Lower leg skin (tissue), 4 donors: ENCODE measurements at regions not wholly inside any gene's neighbourhood (a gene's known extent, or its start where the extent isn't known, plus 50 kb on each side); places are given as distances from the start of the nearest gene placed in this dataset.

Experiments
- DNase-seq, 2 donors: peaks; one replicate each; pipeline ENCODE4 v3.0.0-alpha.2; 2019; ENCODE audit warnings: low spot score in 2 of 2
- H3K4me3 ChIP-seq: fragments of 200-600 bp; sonication (generic); 2 replicates; pipeline ENCODE4 v1.5.1; 2017; ENCODE audit warnings: mild to moderate bottlenecking, low read depth; ENCODE audit not compliant: poor library complexity, severe bottlenecking
- POLR2A ChIP-seq, 2 donors: fragments of 450-650 bp; IDR thresholded peaks; one replicate each; pipeline ENCODE4 v1.6.1; 2016 to 2017; ENCODE audit warnings: antibody characterized with exemption in 2 of 2, mild to moderate bottlenecking in 1 of 2, moderate library complexity in 1 of 2
- WGBS, 2 donors: methylation state at CpG; one replicate each; pipeline ENCODE4 v1.1.5; 2018; 5-methylcytosine and 5-hydroxymethylcytosine counted together
- intact Hi-C: fragments of 100-400 bp; cut with DNase I; formaldehyde crosslinking; loops from one replicate; pipeline ENCODE4 v1.15.0; 2023; ENCODE audit warnings: low total_unique reads
- TF ChIP-seq, protein P1 (sequence below), 3 donors: fragments of 450-650 bp; IDR thresholded peaks; one replicate each; pipeline ENCODE4 v1.5.1; 2016; ENCODE audit warnings: antibody characterized with exemption in 3 of 3, mild to moderate bottlenecking in 3 of 3, moderate library complexity in 2 of 3

DNA sequence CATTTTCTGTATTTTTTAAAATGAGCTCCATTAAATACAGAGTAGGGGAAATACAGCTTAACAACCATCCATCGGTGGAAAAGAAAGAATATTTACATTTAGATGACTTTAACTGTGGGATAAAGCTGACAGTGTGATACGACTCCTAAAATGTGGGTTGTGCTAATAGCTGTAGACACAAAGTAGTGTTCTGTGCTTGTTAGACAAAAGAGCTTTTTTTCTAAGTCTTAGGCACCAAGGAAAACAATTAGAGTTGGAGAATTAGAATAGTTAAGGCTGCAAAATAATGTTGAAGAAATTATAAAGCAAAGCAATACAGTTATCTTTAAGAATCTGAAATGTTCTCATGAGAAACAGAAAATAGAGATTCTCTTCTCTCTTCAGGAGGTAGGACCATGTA is 307.7 kb upstream of the KIRREL3 start:
- no peak for DNase-seq
- no peak overlapping the region for H3K4me3 ChIP-seq
- WGBS, 2 donors, result 71 to 73% methylated on average over 2 of the region's 2 CpGs
- no peak for TF ChIP-seq POLR2A (IDR thresholded peaks at IDR 0.05)
- TF ChIP-seq, protein P1, sequence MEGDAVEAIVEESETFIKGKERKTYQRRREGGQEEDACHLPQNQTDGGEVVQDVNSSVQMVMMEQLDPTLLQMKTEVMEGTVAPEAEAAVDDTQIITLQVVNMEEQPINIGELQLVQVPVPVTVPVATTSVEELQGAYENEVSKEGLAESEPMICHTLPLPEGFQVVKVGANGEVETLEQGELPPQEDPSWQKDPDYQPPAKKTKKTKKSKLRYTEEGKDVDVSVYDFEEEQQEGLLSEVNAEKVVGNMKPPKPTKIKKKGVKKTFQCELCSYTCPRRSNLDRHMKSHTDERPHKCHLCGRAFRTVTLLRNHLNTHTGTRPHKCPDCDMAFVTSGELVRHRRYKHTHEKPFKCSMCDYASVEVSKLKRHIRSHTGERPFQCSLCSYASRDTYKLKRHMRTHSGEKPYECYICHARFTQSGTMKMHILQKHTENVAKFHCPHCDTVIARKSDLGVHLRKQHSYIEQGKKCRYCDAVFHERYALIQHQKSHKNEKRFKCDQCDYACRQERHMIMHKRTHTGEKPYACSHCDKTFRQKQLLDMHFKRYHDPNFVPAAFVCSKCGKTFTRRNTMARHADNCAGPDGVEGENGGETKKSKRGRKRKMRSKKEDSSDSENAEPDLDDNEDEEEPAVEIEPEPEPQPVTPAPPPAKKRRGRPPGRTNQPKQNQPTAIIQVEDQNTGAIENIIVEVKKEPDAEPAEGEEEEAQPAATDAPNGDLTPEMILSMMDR (IDR thresholded peaks at IDR 0.05), result no peak
- intact Hi-C loops, result no loop called here

GRCh38 chr11:127307700-127308099 is 307.1 kb upstream of the KIRREL3 start:
- intact Hi-C loops, result no loop called here
- no peak for TF ChIP-seq POLR2A (IDR thresholded peaks at IDR 0.05)
- WGBS, 2 donors, result 57 to 64% methylated on average over 5 of the region's 5 CpGs
- no peak for DNase-seq
- no peak overlapping the region for H3K4me3 ChIP-seq

DNA sequence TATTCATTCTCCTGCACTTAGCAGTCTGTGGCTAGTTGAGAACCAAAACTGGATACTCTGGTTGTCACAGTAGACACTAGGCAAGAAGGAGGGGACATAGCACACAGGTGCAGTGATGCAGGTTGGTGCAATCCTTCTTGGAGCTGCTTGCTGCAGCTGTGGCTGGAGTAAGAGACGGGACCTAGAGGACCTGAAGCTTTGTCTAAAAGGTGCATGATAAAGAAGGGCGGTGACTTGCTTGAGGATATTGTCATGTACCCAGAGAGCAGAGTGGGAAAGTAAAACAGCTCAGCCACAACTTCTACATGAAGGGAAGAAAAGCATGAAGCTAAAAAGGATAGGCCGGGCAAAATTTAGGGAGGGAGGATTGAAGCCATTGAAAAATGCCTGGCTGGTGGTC is 304.1 kb upstream of the KIRREL3 start:
- intact Hi-C loops, result no loop called here
- no peak for TF ChIP-seq POLR2A (IDR thresholded peaks at IDR 0.05)
- TF ChIP-seq, protein P1 (IDR thresholded peaks at IDR 0.05), result no peak
- DNase-seq, result no peak
- no peak overlapping the region for H3K4me3 ChIP-seq
- 87 to 88% methylated on average over 3 of the region's 3 CpGs for WGBS, 2 donors

- no peak overlapping the region for H3K4me3 ChIP-seq
- no peak for DNase-seq
- intact Hi-C loops, result no loop called here
- 85 to 87% methylated on average over 5 of the region's 5 CpGs for WGBS, 2 donors
- no peak for TF ChIP-seq POLR2A (IDR thresholded peaks at IDR 0.05)
- TF ChIP-seq, protein P1 (IDR thresholded peaks at IDR 0.05), result no peak
Measured at GRCh38 chr11:127288926-127289325, 288.4 kb upstream of the KIRREL3 start.

DNA sequence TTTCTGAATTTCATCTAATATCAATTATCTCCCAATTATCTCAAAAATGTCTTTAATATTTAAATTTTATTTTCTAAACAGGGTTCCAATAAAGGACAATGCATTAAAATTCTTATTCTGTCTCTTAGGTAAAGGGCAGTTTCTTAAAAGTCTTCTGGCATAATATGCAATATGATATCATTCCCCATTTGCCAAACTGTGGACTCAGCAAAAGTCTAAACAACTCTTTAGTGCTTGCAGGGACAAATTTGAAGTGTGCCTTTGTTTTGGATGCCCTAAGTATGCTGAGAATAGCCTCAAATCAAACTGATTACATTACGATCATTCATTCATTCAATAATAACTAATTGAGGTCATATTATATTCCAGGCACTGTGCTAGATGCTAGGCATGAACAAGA is 281.0 kb upstream of the KIRREL3 start:
- H3K4me3 ChIP-seq, result no peak overlapping the region
- no peak for TF ChIP-seq POLR2A (IDR thresholded peaks at IDR 0.05)
- TF ChIP-seq, protein P1 (IDR thresholded peaks at IDR 0.05), result no peak
- 88% methylated on average over 1 of the region's 1 CpG for WGBS, 2 donors
- DNase-seq, result no peak
- intact Hi-C loops, result no loop called here

- DNase-seq, result no peak
- no peak overlapping the region for H3K4me3 ChIP-seq
- TF ChIP-seq, protein P1 (IDR thresholded peaks at IDR 0.05), result no peak
- no peak for TF ChIP-seq POLR2A (IDR thresholded peaks at IDR 0.05)
- intact Hi-C loops, result no loop called here
- 14 to 16% methylated on average over 9 of the region's 9 CpGs for WGBS, 2 donors
Measured at GRCh38 chr11:127275774-127276173, 275.2 kb upstream of the KIRREL3 start.
